HEK293 (cell line): ENCODE measurements at regions not wholly inside any gene's neighbourhood (a gene's known extent, or its start where the extent isn't known, plus 50 kb on each side); places are given as distances from the start of the nearest gene placed in this dataset.

Experiments used
- CTCF ChIA-PET: fragments of 350-600 bp; formaldehyde crosslinking; extraction: SDS; loops from one replicate; lab custom pipeline; 2021; ENCODE audit warnings: antibody characterized with exemption; lab: Yijun Ruan, JAX
- POLR2A ChIA-PET: fragments of 300-600 bp; formaldehyde crosslinking; extraction: SDS; loops from one replicate; lab custom pipeline; 2020; ENCODE audit warnings: antibody characterized with exemption, inconsistent platforms; lab: Yijun Ruan, JAX
- H3K27ac ChIP-seq: fragments of 200-500 bp; sonication (Bioruptor generic); 2 replicates; pipeline ENCODE4 v1.5.1; 2014; ENCODE audit warnings: low read depth, low read length, control low read depth, inconsistent platforms; ENCODE audit errors: extremely low read depth
- H3K36me3 ChIP-seq, 2 experiments: fragments of 200-500 bp in 1 of 2; sonication (Bioruptor generic) in 1 of 2; 1 replicate in 1 of 2; 2 replicates in 1 of 2; pipeline ENCODE4 v1.5.1; 2014 to 2017; ENCODE audit warnings: inconsistent platforms in 2 of 2, low read length in 2 of 2; ENCODE audit not compliant: control insufficient read depth in 2 of 2, insufficient read depth in 1 of 2
- H3K4me1 ChIP-seq: fragments of 200-500 bp; sonication (Bioruptor generic); 2 replicates; pipeline ENCODE4 v1.5.1; 2014; ENCODE audit warnings: mild to moderate bottlenecking, low read length, inconsistent platforms; ENCODE audit not compliant: control insufficient read depth, insufficient read depth
- H3K4me3 ChIP-seq: 2 replicates; pipeline ENCODE4 v1.5.1; 2011; ENCODE audit warnings: low read depth, mild to moderate bottlenecking, control low read depth, low read length, moderate library complexity
- H3K9me3 ChIP-seq: fragments of 200-500 bp; sonication (Bioruptor generic); 2 replicates; pipeline ENCODE4 v1.5.1; 2014; ENCODE audit warnings: low read depth, low read length, inconsistent platforms; ENCODE audit not compliant: control insufficient read depth, insufficient read depth
- FEZF1 ChIP-seq: fragments of 450-650 bp; formaldehyde crosslinking; IDR thresholded peaks from 2 replicates; pipeline ENCODE4 v1.5.1; 2016; ENCODE audit warnings: missing biosample characterization, missing genetic modification characterization
- GLIS1 ChIP-seq: fragments of 450-650 bp; formaldehyde crosslinking; IDR thresholded peaks from 2 replicates; pipeline ENCODE4 v1.5.1; 2016; ENCODE audit warnings: missing biosample characterization, missing genetic modification characterization
- KLF16 ChIP-seq: fragments of 450-650 bp; formaldehyde crosslinking; IDR thresholded peaks from 2 replicates; pipeline ENCODE4 v1.5.1; 2017; ENCODE audit warnings: missing biosample characterization, missing genetic modification characterization
- KLF7 ChIP-seq: fragments of 450-650 bp; formaldehyde crosslinking; IDR thresholded peaks from 2 replicates; pipeline ENCODE4 v1.5.1; 2016; ENCODE audit warnings: missing biosample characterization, missing genetic modification characterization, borderline replicate concordance
- RBAK ChIP-seq: fragments of 450-650 bp; formaldehyde crosslinking; IDR thresholded peaks from 2 replicates; pipeline ENCODE4 v1.5.1; 2016; ENCODE audit warnings: missing biosample characterization, missing genetic modification characterization
- REPIN1 ChIP-seq: fragments of 450-650 bp; formaldehyde crosslinking; IDR thresholded peaks from 2 replicates; pipeline ENCODE4 v1.5.1; 2017; ENCODE audit warnings: missing biosample characterization, missing genetic modification characterization, low read depth
- SETDB1 ChIP-seq: IDR thresholded peaks from one replicate; pipeline ENCODE4 v1.6.1; 2017; ENCODE audit warnings: mild to moderate bottlenecking, low read length, moderate library complexity, mixed read lengths; ENCODE audit not compliant: insufficient read length
- SP2 ChIP-seq: fragments of 450-650 bp; formaldehyde crosslinking; IDR thresholded peaks from 2 replicates; pipeline ENCODE4 v1.5.1; 2016; ENCODE audit warnings: missing biosample characterization, missing genetic modification characterization
- YY1 ChIP-seq: fragments of 450-650 bp; formaldehyde crosslinking; IDR thresholded peaks from 2 replicates; pipeline ENCODE4 v1.5.1; 2018; ENCODE audit warnings: missing biosample characterization, missing genetic modification characterization
- ZBTB44 ChIP-seq: fragments of 450-650 bp; IDR thresholded peaks from 2 replicates; pipeline ENCODE4 v1.5.1; 2018; ENCODE audit warnings: missing biosample characterization, mild to moderate bottlenecking, missing genetic modification characterization
- ZFP37 ChIP-seq: fragments of 450-650 bp; formaldehyde crosslinking; IDR thresholded peaks from 2 replicates; pipeline ENCODE4 v1.5.1; 2016; ENCODE audit warnings: missing biosample characterization, missing genetic modification characterization
- ZNF121 ChIP-seq: fragments of 450-650 bp; formaldehyde crosslinking; IDR thresholded peaks from 2 replicates; pipeline ENCODE4 v1.5.1; 2016; ENCODE audit warnings: missing biosample characterization, missing genetic modification characterization
- ZNF155 ChIP-seq: fragments of 450-650 bp; formaldehyde crosslinking; IDR thresholded peaks from 2 replicates; pipeline ENCODE4 v1.5.1; 2016; ENCODE audit warnings: missing biosample characterization, missing genetic modification characterization
- ZNF174 ChIP-seq: fragments of 450-650 bp; formaldehyde crosslinking; IDR thresholded peaks from 2 replicates; pipeline ENCODE4 v1.5.0; 2017; ENCODE audit warnings: missing biosample characterization, mild to moderate bottlenecking, missing genetic modification characterization
- ZNF221 ChIP-seq: fragments of 450-650 bp; formaldehyde crosslinking; IDR thresholded peaks from 2 replicates; pipeline ENCODE4 v1.5.1; 2017; ENCODE audit warnings: missing biosample characterization, missing genetic modification characterization, borderline replicate concordance
- ZNF274 ChIP-seq, 2 experiments: fragments of 200-500 bp in 1 of 2; fragments of 450-650 bp in 1 of 2; sonication (Bioruptor generic) in 1 of 2; formaldehyde crosslinking in 1 of 2; IDR thresholded peaks; 2 replicates each; pipeline versions ENCODE4 v1.5.1 to v1.6.1; 2014 to 2016; ENCODE audit warnings: borderline replicate concordance in 1 of 2, inconsistent platforms in 1 of 2, low read length in 1 of 2, missing biosample characterization in 1 of 2, missing genetic modification characterization in 1 of 2
- ZNF423 ChIP-seq: fragments of 450-650 bp; formaldehyde crosslinking; IDR thresholded peaks from 2 replicates; pipeline ENCODE4 v1.5.1; 2016; ENCODE audit warnings: missing biosample characterization, missing genetic modification characterization
- ZNF529 ChIP-seq: fragments of 450-650 bp; formaldehyde crosslinking; IDR thresholded peaks from 2 replicates; pipeline ENCODE4 v1.5.1; 2017; ENCODE audit warnings: missing genetic modification characterization, missing biosample characterization; ENCODE audit not compliant: insufficient replicate concordance
- ZNF548 ChIP-seq: fragments of 450-650 bp; formaldehyde crosslinking; IDR thresholded peaks from 2 replicates; pipeline ENCODE4 v1.5.1; 2016; ENCODE audit warnings: missing biosample characterization, missing genetic modification characterization
- ZNF610 ChIP-seq: fragments of 450-650 bp; formaldehyde crosslinking; IDR thresholded peaks from 2 replicates; pipeline ENCODE4 v1.5.1; 2016; ENCODE audit warnings: missing biosample characterization, missing genetic modification characterization, borderline replicate concordance
- ZNF626 ChIP-seq: fragments of 450-650 bp; sonication (Bioruptor Pico); formaldehyde crosslinking; IDR thresholded peaks from 2 replicates; pipeline ENCODE4 v1.5.1; 2018; ENCODE audit warnings: missing biosample characterization, missing genetic modification characterization, inconsistent platforms
- ZNF658 ChIP-seq: fragments of 450-650 bp; formaldehyde crosslinking; IDR thresholded peaks from 2 replicates; pipeline ENCODE4; 2016; ENCODE audit warnings: missing biosample characterization, missing genetic modification characterization
- ZNF670 ChIP-seq: fragments of 450-650 bp; formaldehyde crosslinking; IDR thresholded peaks from 2 replicates; pipeline ENCODE4 v1.5.1; 2016; ENCODE audit warnings: missing biosample characterization, missing genetic modification characterization, low read depth
- TF ChIP-seq, protein P1 (sequence below): sonication (generic); formaldehyde crosslinking; IDR thresholded peaks from 2 replicates; pipeline ENCODE4 v1.8.1; 2022; ENCODE audit warnings: mild to moderate bottlenecking, moderate library complexity, missing genetic modification reagents
- TF ChIP-seq, protein P2 (sequence below): fragments of 450-650 bp; formaldehyde crosslinking; IDR thresholded peaks from 2 replicates; pipeline ENCODE4 v1.5.1; 2016; ENCODE audit warnings: missing biosample characterization, missing genetic modification characterization

DNA sequence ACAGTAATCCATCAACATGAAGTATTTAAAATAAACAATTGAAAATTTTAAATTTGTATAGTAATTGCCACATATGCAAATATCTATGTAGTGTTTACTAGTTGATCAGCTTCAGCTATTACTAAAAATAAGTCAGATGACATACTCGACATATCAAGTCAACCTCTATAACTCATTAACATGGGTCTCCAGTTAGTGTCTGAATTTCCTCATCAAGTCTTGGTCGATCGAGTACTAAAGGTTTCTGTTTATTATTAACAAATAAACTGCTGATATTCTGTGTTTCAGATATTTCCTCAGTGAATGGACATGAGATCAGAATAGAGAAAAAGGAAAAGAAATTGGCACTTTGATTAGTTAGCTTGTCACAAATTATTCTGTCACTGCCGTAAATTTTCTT is 266.5 kb upstream of the ITGA1 start:
- POLR2A ChIA-PET: no interaction called here
- CTCF ChIA-PET: interaction anchor here (0.6 kb wide), 1 partner anchor 109 kb away, joined by 3 read pairs; no protein-coding TSS in a partner anchor
- no peak overlapping the region for H3K4me3 ChIP-seq
- no peaks in the 10 kb centered on the region for H3K4me1 ChIP-seq
- H3K36me3 ChIP-seq: no peaks in the 10 kb centered on the region
- TF ChIP-seq ZNF529 (tag by site-specific recombination) (no peak), ZNF610 (no peak)
- H3K9me3 ChIP-seq: no peaks in the 10 kb centered on the region
- no peak overlapping the region for H3K27ac ChIP-seq

- H3K36me3 ChIP-seq: no peaks in the 10 kb centered on the region
- H3K9me3 ChIP-seq: no peaks in the 10 kb centered on the region
- H3K4me3 ChIP-seq: no peak overlapping the region
- POLR2A ChIA-PET: no interaction called here
- TF ChIP-seq SETDB1 (no peak), GLIS1 (no peak), ZFP37 (tag by site-specific recombination) (no peak), KLF16 (no peak), RBAK (no peak), REPIN1 (tag by site-specific recombination) (no peak), YY1 (tag by site-specific recombination) (no peak), ZNF670 (tag by site-specific recombination) (no peak), ZNF658 (tag by site-specific recombination) (no peak), ZNF548 (tag by site-specific recombination) (no peak), ZNF274 (IDR thresholded peaks at IDR 0.05; ENCODE audit: low read length) (no peak), ZNF274 (tag by site-specific recombination; IDR thresholded peaks at IDR 0.05; ENCODE audit: borderline replicate concordance) (no peak), ZNF174 (tag by site-specific recombination) (no peak), ZNF626 (tag by site-specific recombination) (no peak), ZNF121 (tag by site-specific recombination) (no peak), SP2 (no peak)
- TF ChIP-seq, protein P1, sequence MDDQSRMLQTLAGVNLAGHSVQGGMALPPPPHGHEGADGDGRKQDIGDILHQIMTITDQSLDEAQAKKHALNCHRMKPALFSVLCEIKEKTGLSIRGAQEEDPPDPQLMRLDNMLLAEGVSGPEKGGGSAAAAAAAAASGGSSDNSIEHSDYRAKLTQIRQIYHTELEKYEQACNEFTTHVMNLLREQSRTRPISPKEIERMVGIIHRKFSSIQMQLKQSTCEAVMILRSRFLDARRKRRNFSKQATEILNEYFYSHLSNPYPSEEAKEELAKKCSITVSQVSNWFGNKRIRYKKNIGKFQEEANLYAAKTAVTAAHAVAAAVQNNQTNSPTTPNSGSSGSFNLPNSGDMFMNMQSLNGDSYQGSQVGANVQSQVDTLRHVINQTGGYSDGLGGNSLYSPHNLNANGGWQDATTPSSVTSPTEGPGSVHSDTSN: no peak
- TF ChIP-seq, all 188 proteins: peak for 0
- no peak overlapping the region for H3K27ac ChIP-seq
- CTCF ChIA-PET: interaction anchor here (1.7 kb wide), 1 partner anchor 23 kb away, joined by 3 read pairs; no protein-coding TSS in a partner anchor
- H3K4me1 ChIP-seq: no peaks in the 10 kb centered on the region
Observed at GRCh38 chr5:52523701-52524100, 264.0 kb upstream of the ITGA1 start.

DNA sequence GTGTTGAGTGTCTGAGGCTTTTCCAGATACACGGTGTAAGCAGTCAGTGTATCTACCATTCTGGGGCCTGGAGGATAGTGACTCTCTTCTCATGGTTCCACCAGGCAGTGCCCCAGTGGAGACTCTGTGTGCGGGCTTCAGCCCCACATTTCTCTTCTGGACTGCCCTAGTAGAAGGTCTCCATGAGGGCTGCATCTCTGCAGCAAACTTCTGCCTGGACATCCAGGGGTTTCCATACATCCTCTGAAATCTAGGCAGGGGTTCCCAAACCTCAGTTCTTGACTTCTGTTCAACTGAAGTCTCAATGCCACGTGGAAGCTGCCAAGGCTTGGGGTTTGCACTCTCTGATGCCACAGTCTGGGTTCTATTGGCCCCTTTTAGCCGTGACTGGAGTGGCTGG is 256.6 kb upstream of the ITGA1 start:
- H3K36me3 ChIP-seq: no peaks in the 10 kb centered on the region
- POLR2A ChIA-PET: no interaction called here
- no peak for TF ChIP-seq ZNF423 (tag by site-specific recombination)
- TF ChIP-seq SETDB1: peak; percentile 67
- TF ChIP-seq, all 188 proteins: peak for 1
- Histone ChIP-seq H3K27ac (no peak overlapping the region), H3K9me3 (no peaks in the 10 kb centered on the region), H3K4me1 (no peaks in the 10 kb centered on the region), H3K4me3 (no peak overlapping the region)
- CTCF ChIA-PET: no interaction called here

DNA sequence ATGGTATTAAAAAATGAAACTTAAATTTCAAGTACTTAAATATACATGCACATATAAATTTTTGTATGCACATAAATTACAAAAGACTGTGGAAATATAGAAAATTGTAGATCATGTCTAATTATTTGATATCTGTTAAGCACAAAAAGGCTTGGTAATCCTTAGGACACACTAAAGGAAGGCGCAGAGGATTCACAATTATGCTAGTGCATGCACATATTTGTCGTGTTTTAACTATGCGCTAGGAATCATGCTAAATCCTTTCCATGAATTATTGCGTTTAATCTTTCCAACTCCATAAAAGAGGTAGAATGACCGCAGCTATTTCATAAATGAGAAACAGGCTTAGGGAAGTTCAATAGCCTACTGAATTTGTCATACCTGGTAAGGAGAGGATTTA is 244.1 kb upstream of the ITGA1 start:
- Histone ChIP-seq H3K4me3 (no peak overlapping the region), H3K9me3 (no peaks in the 10 kb centered on the region), H3K27ac (no peak overlapping the region), H3K4me1 (no peaks in the 10 kb centered on the region), H3K36me3 (no peaks in the 10 kb centered on the region)
- ChIA-PET POLR2A (no interaction called here), CTCF (no interaction called here)
- TF ChIP-seq FEZF1 (tag by site-specific recombination): no peak
- TF ChIP-seq ZNF155: no peak
- TF ChIP-seq KLF7 (tag by site-specific recombination): no peak
- no peak for TF ChIP-seq ZNF221
- no peak for TF ChIP-seq ZBTB44 (tag by site-specific recombination)
- TF ChIP-seq, protein P2, sequence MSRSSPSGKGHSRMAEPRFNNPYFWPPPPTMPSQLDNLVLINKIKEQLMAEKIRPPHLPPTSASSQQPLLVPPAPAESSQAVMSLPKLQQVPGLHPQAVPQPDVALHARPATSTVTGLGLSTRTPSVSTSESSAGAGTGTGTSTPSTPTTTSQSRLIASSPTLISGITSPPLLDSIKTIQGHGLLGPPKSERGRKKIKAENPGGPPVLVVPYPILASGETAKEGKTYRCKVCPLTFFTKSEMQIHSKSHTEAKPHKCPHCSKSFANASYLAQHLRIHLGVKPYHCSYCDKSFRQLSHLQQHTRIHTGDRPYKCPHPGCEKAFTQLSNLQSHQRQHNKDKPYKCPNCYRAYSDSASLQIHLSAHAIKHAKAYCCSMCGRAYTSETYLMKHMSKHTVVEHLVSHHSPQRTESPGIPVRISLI (tag by site-specific recombination): no peak
